Astrocyte (in vitro differentiated cells and primary cell): ENCODE measurements at regions not wholly inside any gene's neighbourhood (a gene's known extent, or its start where the extent isn't known, plus 50 kb on each side); places are given as distances from the start of the nearest gene placed in this dataset.

Experiments
- DNase-seq: peaks from one replicate; pipeline ENCODE4 v3.0.0-alpha.2; 2010; ENCODE audit warnings: low read depth
- FAIRE-seq: peaks from 2 replicates; lab custom pipeline; 2011; peaks lifted over from hg19 to GRCh38; lab: Jason Lieb, UNC
- H2AFZ ChIP-seq: 2 replicates; pipeline ENCODE4 v1.6.0; 2012; ENCODE audit warnings: low read depth, low read length, inconsistent platforms
- H3K27ac ChIP-seq: 2 replicates; pipeline ENCODE4 v1.5.1; 2011; ENCODE audit warnings: low read depth, low read length, inconsistent platforms
- H3K27me3 ChIP-seq: 2 replicates; pipeline ENCODE4 v1.6.0; 2011; ENCODE audit warnings: low read length, inconsistent platforms; ENCODE audit not compliant: insufficient read depth
- H3K36me3 ChIP-seq: 2 replicates; pipeline ENCODE4 v1.5.1; 2011; ENCODE audit warnings: low read length, inconsistent platforms; ENCODE audit not compliant: insufficient read depth
- H3K4me1 ChIP-seq: 2 replicates; pipeline ENCODE4 v1.5.1; 2011; ENCODE audit warnings: low read length, inconsistent platforms; ENCODE audit not compliant: insufficient read depth
- H3K4me2 ChIP-seq: 2 replicates; pipeline ENCODE4 v1.6.0; 2012; ENCODE audit warnings: low read length, inconsistent platforms
- H3K4me3 ChIP-seq: 2 replicates; pipeline ENCODE4 v1.5.1; 2011; ENCODE audit warnings: low read depth, mild to moderate bottlenecking, low read length, inconsistent platforms; ENCODE audit not compliant: insufficient read depth
- H3K79me2 ChIP-seq: 2 replicates; pipeline ENCODE4 v1.6.0; 2012; ENCODE audit warnings: mild to moderate bottlenecking, low read length, inconsistent platforms; ENCODE audit not compliant: insufficient read depth
- H3K9ac ChIP-seq: 2 replicates; pipeline ENCODE4 v1.6.0; 2012; ENCODE audit warnings: mild to moderate bottlenecking, low read length, inconsistent platforms
- H3K9me3 ChIP-seq: 2 replicates; pipeline ENCODE4 v1.5.1; 2012; ENCODE audit warnings: low read depth, mild to moderate bottlenecking, low read length, inconsistent platforms; ENCODE audit not compliant: insufficient read depth
- H4K20me1 ChIP-seq: 2 replicates; pipeline ENCODE4 v1.6.0; 2012; ENCODE audit warnings: low read length, inconsistent platforms; ENCODE audit not compliant: insufficient read depth
- H3K27ac Mint-ChIP-seq: one replicate; pipeline ENCODE4 v1.8.0; 2021; ENCODE audit warnings: mild to moderate bottlenecking, mixed read lengths; ENCODE audit not compliant: unreplicated experiment
- H3K27me3 Mint-ChIP-seq: one replicate; pipeline ENCODE4 v1.8.0; 2021; ENCODE audit warnings: low read depth, mixed read lengths; ENCODE audit not compliant: unreplicated experiment
- H3K36me3 Mint-ChIP-seq: one replicate; pipeline ENCODE4 v1.8.0; 2021; ENCODE audit warnings: low read depth, mixed read lengths; ENCODE audit not compliant: unreplicated experiment
- H3K4me1 Mint-ChIP-seq: one replicate; pipeline ENCODE4 v1.8.0; 2021; ENCODE audit warnings: low read depth, mixed read lengths; ENCODE audit not compliant: unreplicated experiment
- H3K4me3 Mint-ChIP-seq: one replicate; pipeline ENCODE4 v1.8.0; 2021; ENCODE audit warnings: mild to moderate bottlenecking, moderate library complexity, mixed read lengths; ENCODE audit not compliant: unreplicated experiment
- H3K9me3 Mint-ChIP-seq: one replicate; pipeline ENCODE4 v1.8.0; 2021; ENCODE audit warnings: mild to moderate bottlenecking, mixed read lengths; ENCODE audit not compliant: unreplicated experiment
- EZH2 ChIP-seq: IDR thresholded peaks from 2 replicates; pipeline ENCODE4 v1.6.1; 2012; ENCODE audit warnings: mild to moderate bottlenecking, low read length, inconsistent platforms; ENCODE audit not compliant: insufficient read depth
- TF ChIP-seq, protein P1 (sequence below): IDR thresholded peaks from 2 replicates; pipeline ENCODE4 v1.5.1; 2011; ENCODE audit warnings: low read depth, mild to moderate bottlenecking, inconsistent platforms, low read length, moderate library complexity; ENCODE audit not compliant: insufficient read depth

DNA sequence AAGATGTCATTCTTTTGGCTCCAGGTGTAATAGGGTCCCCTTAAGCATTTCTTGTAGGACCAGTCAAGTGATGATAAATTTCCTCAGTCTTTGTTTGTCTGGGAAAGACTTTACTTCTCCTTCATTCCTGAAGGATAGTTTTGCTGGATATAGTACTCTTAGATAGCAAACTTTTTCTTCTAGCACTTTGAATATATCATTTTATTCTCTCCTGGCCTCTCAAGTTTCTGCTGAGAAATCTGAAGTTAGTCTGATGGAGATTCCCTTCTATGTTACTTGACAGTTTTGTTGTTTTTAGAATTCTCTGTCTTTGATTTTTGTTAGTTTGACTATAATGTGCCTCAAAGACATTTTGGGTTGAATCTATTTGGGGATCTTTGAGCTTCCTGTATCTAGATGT is 181.2 kb upstream of the HES1 start:
- no peaks in the 10 kb centered on the region for H4K20me1 ChIP-seq
- Mint-ChIP-seq H3K4me1 (peaks cover 7% of the 10 kb centered on the region), H3K9me3 (peaks cover 36% of the 10 kb centered on the region), H3K36me3 (peaks cover 4% of the 10 kb centered on the region), H3K27ac (no peak overlapping the region), H3K27me3 (peaks cover 49% of the 10 kb centered on the region), H3K4me3 (no peak overlapping the region)
- no peak overlapping the region for H3K27ac ChIP-seq
- no peak overlapping the region for H3K4me3 ChIP-seq
- H3K27me3 ChIP-seq: peaks cover 15% of the 10 kb centered on the region
- H3K4me2 ChIP-seq: no peak overlapping the region
- no peaks in the 10 kb centered on the region for H3K9me3 ChIP-seq
- no peak for TF ChIP-seq EZH2
- TF ChIP-seq, protein P1, sequence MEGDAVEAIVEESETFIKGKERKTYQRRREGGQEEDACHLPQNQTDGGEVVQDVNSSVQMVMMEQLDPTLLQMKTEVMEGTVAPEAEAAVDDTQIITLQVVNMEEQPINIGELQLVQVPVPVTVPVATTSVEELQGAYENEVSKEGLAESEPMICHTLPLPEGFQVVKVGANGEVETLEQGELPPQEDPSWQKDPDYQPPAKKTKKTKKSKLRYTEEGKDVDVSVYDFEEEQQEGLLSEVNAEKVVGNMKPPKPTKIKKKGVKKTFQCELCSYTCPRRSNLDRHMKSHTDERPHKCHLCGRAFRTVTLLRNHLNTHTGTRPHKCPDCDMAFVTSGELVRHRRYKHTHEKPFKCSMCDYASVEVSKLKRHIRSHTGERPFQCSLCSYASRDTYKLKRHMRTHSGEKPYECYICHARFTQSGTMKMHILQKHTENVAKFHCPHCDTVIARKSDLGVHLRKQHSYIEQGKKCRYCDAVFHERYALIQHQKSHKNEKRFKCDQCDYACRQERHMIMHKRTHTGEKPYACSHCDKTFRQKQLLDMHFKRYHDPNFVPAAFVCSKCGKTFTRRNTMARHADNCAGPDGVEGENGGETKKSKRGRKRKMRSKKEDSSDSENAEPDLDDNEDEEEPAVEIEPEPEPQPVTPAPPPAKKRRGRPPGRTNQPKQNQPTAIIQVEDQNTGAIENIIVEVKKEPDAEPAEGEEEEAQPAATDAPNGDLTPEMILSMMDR: no peak
- H3K79me2 ChIP-seq: no peaks in the 10 kb centered on the region
- FAIRE-seq (no peak), DNase-seq (no peak)
- H3K9ac ChIP-seq: no peak overlapping the region
- no peaks in the 10 kb centered on the region for H3K4me1 ChIP-seq
- H3K36me3 ChIP-seq: no peaks in the 10 kb centered on the region
- H2AFZ ChIP-seq: no peak overlapping the region

DNA sequence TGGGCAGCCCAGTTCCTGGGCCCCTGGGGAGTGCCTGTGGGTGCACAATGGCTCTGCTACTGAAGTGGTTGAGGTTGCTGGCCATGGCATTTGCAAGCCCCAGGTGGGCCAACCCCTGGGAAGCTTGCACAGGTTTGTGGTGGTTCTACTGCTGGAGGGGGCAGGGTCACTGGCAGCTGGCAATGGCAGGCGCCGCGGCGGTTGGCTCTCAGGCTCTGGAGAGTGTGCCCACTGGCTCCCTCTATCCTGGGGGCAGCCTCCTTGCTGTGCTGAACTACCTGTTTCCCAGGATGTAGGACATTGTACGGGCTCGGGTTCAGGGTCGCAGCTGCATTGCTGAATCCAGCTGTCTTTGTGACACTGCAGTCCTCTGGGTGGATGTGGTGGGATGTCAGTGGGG is 180.2 kb upstream of the HES1 start:
- Mint-ChIP-seq H3K4me3 (no peak overlapping the region), H3K27me3 (peaks cover 49% of the 10 kb centered on the region), H3K36me3 (peaks cover 4% of the 10 kb centered on the region), H3K27ac (no peak overlapping the region), H3K4me1 (peaks cover 13% of the 10 kb centered on the region), H3K9me3 (peaks cover 42% of the 10 kb centered on the region)
- no peak overlapping the region for H3K9ac ChIP-seq
- TF ChIP-seq, protein P1: no peak
- TF ChIP-seq EZH2: no peak
- no peaks in the 10 kb centered on the region for H4K20me1 ChIP-seq
- no peaks in the 10 kb centered on the region for H3K9me3 ChIP-seq
- peaks cover 6% of the 10 kb centered on the region for H3K4me1 ChIP-seq
- FAIRE-seq (no peak), DNase-seq (no peak)
- H3K27me3 ChIP-seq: peaks cover 22% of the 10 kb centered on the region
- H2AFZ ChIP-seq: no peak overlapping the region
- H3K4me2 ChIP-seq: no peak overlapping the region
- no peak overlapping the region for H3K4me3 ChIP-seq
- no peak overlapping the region for H3K27ac ChIP-seq
- H3K79me2 ChIP-seq: no peaks in the 10 kb centered on the region
- no peaks in the 10 kb centered on the region for H3K36me3 ChIP-seq

DNA sequence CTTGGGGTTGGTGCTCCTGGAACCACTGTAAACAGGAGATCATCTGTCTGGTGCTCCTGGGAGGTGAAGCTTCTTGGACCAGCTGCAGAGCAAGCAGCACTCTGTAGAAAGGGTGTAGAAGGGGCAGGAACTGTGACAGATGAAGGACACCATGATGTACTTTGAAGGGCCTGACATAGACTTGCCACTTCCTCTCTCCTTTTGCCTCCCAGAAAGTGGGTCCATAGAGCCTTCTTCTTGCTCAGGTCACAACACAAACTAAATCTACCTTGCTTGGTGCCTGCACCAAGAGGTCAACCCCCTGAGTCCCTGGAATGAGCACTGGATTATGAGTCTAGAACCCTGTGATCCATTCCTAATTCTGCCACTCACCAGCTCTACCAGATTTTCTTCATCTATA is 176.1 kb upstream of the HES1 start:
- Histone ChIP-seq H3K36me3 (no peaks in the 10 kb centered on the region), H3K4me2 (peak overlapping the region; percentile 45), H3K9me3 (no peaks in the 10 kb centered on the region), H4K20me1 (no peaks in the 10 kb centered on the region), H2AFZ (no peak overlapping the region), H3K79me2 (no peaks in the 10 kb centered on the region), H3K27me3 (peaks cover 44% of the 10 kb centered on the region), H3K27ac (no peak overlapping the region), H3K4me1 (peaks cover 11% of the 10 kb centered on the region), H3K4me3 (no peak overlapping the region), H3K9ac (no peak overlapping the region)
- Mint-ChIP-seq H3K27ac (no peak overlapping the region), H3K36me3 (peaks cover 4% of the 10 kb centered on the region), H3K27me3 (peaks cover 79% of the 10 kb centered on the region), H3K4me1 (peaks cover 16% of the 10 kb centered on the region), H3K9me3 (peaks cover 20% of the 10 kb centered on the region), H3K4me3 (no peak overlapping the region)
- FAIRE-seq (no peak), DNase-seq (no peak)
- TF ChIP-seq, protein P1: no peak
- TF ChIP-seq EZH2: no peak
